H1 (cell line): ENCODE measurements at regions not wholly inside any gene's neighbourhood (a gene's known extent, or its start where the extent isn't known, plus 50 kb on each side); places are given as distances from the start of the nearest gene placed in this dataset.

Experiments used
- CTCF ChIA-PET: fragments of 300-600 bp; sonication (Branson Sonifier 250); formaldehyde crosslinking; loops from one replicate; lab custom pipeline; 2021; ENCODE audit not compliant: partially characterized antibody; lab: Charles Lee
- POLR2A ChIA-PET: fragments of 300-600 bp; sonication (Branson Sonifier 250); formaldehyde crosslinking; loops from one replicate; lab custom pipeline; 2021; ENCODE audit warnings: inconsistent platforms; ENCODE audit not compliant: partially characterized antibody; lab: Charles Lee
- DNase-seq, 2 experiments: peaks; one replicate each; pipeline versions ENCODE4 v3.0.0 to v3.0.0-alpha.2; 2010 to 2022; ENCODE audit warnings: low spot score in 2 of 2, low read depth in 1 of 2, mixed read lengths in 1 of 2
- FAIRE-seq: peaks from 2 replicates; lab custom pipeline; 2011; peaks lifted over from hg19 to GRCh38; lab: Jason Lieb, UNC
- H2AFZ ChIP-seq: 2 replicates; pipeline ENCODE4 v1.8.1; 2012; ENCODE audit warnings: low read length, inconsistent platforms
- H2AK5ac ChIP-seq: 2 replicates; pipeline ENCODE4 v1.6.1; 2013; ENCODE audit warnings: low read depth, low read length
- H2BK120ac ChIP-seq: replicated peaks from 2 replicates; pipeline ENCODE3; 2013; ENCODE audit warnings: low read depth, low read length, inconsistent platforms
- H2BK12ac ChIP-seq: 2 replicates; pipeline ENCODE4 v1.6.1; 2013; ENCODE audit warnings: low read depth, low read length
- H2BK15ac ChIP-seq: 2 replicates; pipeline ENCODE4 v1.6.1; 2013; ENCODE audit warnings: low read length
- H2BK20ac ChIP-seq: 2 replicates; pipeline ENCODE4 v1.6.1; 2013; ENCODE audit warnings: low read length
- H2BK5ac ChIP-seq: 2 replicates; pipeline ENCODE4 v1.6.1; 2013; ENCODE audit warnings: low read depth, low read length
- H3K14ac ChIP-seq: 2 replicates; pipeline ENCODE4 v1.6.1; 2013; ENCODE audit warnings: inconsistent platforms; ENCODE audit not compliant: insufficient read length
- H3K18ac ChIP-seq: 2 replicates; pipeline ENCODE4 v1.6.1; 2013; ENCODE audit warnings: low read length; ENCODE audit errors: extremely low read depth
- H3K23ac ChIP-seq: 2 replicates; pipeline ENCODE4 v1.6.1; 2013; ENCODE audit warnings: inconsistent platforms; ENCODE audit not compliant: insufficient read length
- H3K23me2 ChIP-seq: 2 replicates; pipeline ENCODE4 v1.6.1; 2013; ENCODE audit warnings: low read depth, low read length
- H3K27ac ChIP-seq: 2 replicates; pipeline ENCODE4 v1.6.1; 2011; ENCODE audit warnings: low read depth, low read length, inconsistent platforms
- H3K27me3 ChIP-seq, 4 experiments: replicated peaks in 1 of 4; 1 replicate in 1 of 4; 2 replicates in 3 of 4; pipeline versions ENCODE4 v1.6.1 to v1.8.1; 2011 to 2013; ENCODE audit warnings: low read length in 3 of 4, mild to moderate bottlenecking in 3 of 4, inconsistent platforms in 2 of 4, mixed read lengths in 2 of 4, moderate library complexity in 1 of 4; ENCODE audit not compliant: control insufficient read depth in 3 of 4, insufficient read depth in 3 of 4; ENCODE audit errors: extremely low read depth in 1 of 4
- H3K36me3 ChIP-seq, 4 experiments: 2 replicates each; pipeline versions ENCODE4 v1.6.1 to v1.8.1; 2011 to 2013; ENCODE audit warnings: mild to moderate bottlenecking in 4 of 4, low read length in 3 of 4, moderate library complexity in 2 of 4, control low read depth in 1 of 4, inconsistent platforms in 1 of 4; ENCODE audit not compliant: insufficient read depth in 4 of 4, control insufficient read depth in 2 of 4
- H3K4ac ChIP-seq: replicated peaks from 2 replicates; pipeline ENCODE3; 2013; ENCODE audit warnings: low read length, low read depth, mixed read lengths, inconsistent platforms; ENCODE audit not compliant: insufficient read length
- H3K4me1 ChIP-seq, 4 experiments: replicated peaks in 1 of 4; 1 replicate in 1 of 4; 2 replicates in 3 of 4; pipeline versions ENCODE4 v1.6.1 to v1.8.1; 2011 to 2013; ENCODE audit warnings: low read length in 3 of 4, inconsistent platforms in 2 of 4, mixed read lengths in 1 of 4; ENCODE audit not compliant: insufficient read depth in 4 of 4, control insufficient read depth in 3 of 4
- H3K4me2 ChIP-seq, 2 experiments: 2 replicates each; pipeline versions ENCODE4 v1.6.1 to v1.8.1; 2011 to 2013; ENCODE audit warnings: low read depth in 2 of 2, low read length in 2 of 2, control low read depth in 1 of 2, inconsistent platforms in 1 of 2, mild to moderate bottlenecking in 1 of 2; ENCODE audit not compliant: insufficient read depth in 1 of 2
- H3K4me3 ChIP-seq, 4 experiments: fragments of 200-600, 300-600 bp in 1 of 4; sonication (generic), shearing (Covaris generic), sonication (Bioruptor Twin) in 1 of 4; 2 replicates each; pipeline versions ENCODE4 v1.5.1 to v1.8.1; 2011 to 2016; ENCODE audit warnings: low read length in 4 of 4, low read depth in 3 of 4, control low read depth in 2 of 4, inconsistent platforms in 2 of 4, mild to moderate bottlenecking in 2 of 4, mixed read lengths in 1 of 4, moderate library complexity in 1 of 4; ENCODE audit not compliant: insufficient read depth in 2 of 4; ENCODE audit errors: extremely low read depth in 1 of 4
- H3K56ac ChIP-seq: replicated peaks from 2 replicates; pipeline ENCODE3; 2013; ENCODE audit warnings: low read depth, mild to moderate bottlenecking, mixed read lengths, low read length, inconsistent platforms; ENCODE audit not compliant: insufficient read length
- H3K79me1 ChIP-seq: 2 replicates; pipeline ENCODE4 v1.6.1; 2013; ENCODE audit warnings: low read depth, low read length, control low read depth
- H3K79me2 ChIP-seq, 2 experiments: 2 replicates each; pipeline versions ENCODE4 v1.6.1 to v1.8.1; 2012 to 2013; ENCODE audit warnings: low read length in 2 of 2, mild to moderate bottlenecking in 2 of 2, inconsistent platforms in 1 of 2; ENCODE audit not compliant: insufficient read depth in 2 of 2, control insufficient read depth in 1 of 2
- H3K9ac ChIP-seq, 4 experiments: replicated peaks in 1 of 4; 1 replicate in 1 of 4; 2 replicates in 3 of 4; pipeline versions ENCODE4 v1.6.1 to v1.8.1; 2011 to 2013; ENCODE audit warnings: low read depth in 3 of 4, low read length in 3 of 4, control low read depth in 2 of 4, mild to moderate bottlenecking in 2 of 4, moderate library complexity in 2 of 4, inconsistent platforms in 1 of 4; ENCODE audit errors: extremely low read depth in 1 of 4
- H3K9me3 ChIP-seq, 2 experiments: 2 replicates each; pipeline versions ENCODE4 v1.6.1 to v1.8.1; 2012 to 2013; ENCODE audit warnings: mild to moderate bottlenecking in 2 of 2, moderate library complexity in 2 of 2, control low read depth in 1 of 2, inconsistent platforms in 1 of 2, low read depth in 1 of 2, low read length in 1 of 2, mixed read lengths in 1 of 2; ENCODE audit not compliant: insufficient read depth in 2 of 2
- H4K20me1 ChIP-seq, 2 experiments: replicated peaks in 1 of 2; 2 replicates each; pipeline versions ENCODE3 to v1.8.1; 2011 to 2013; ENCODE audit warnings: inconsistent platforms in 2 of 2, low read length in 2 of 2, mild to moderate bottlenecking in 1 of 2; ENCODE audit not compliant: insufficient read depth in 2 of 2, control insufficient read depth in 1 of 2
- H4K5ac ChIP-seq: 2 replicates; pipeline ENCODE4 v1.6.1; 2013; ENCODE audit warnings: low read length, low read depth, mixed read lengths, inconsistent platforms; ENCODE audit not compliant: insufficient read length
- H4K8ac ChIP-seq: 2 replicates; pipeline ENCODE4 v1.8.0; 2013; ENCODE audit warnings: mild to moderate bottlenecking, moderate library complexity, low read length, inconsistent platforms; ENCODE audit not compliant: insufficient read depth; ENCODE audit errors: extremely low read depth
- H4K91ac ChIP-seq: replicated peaks from 2 replicates; pipeline ENCODE3; 2013; ENCODE audit warnings: low read length, mixed read lengths, inconsistent platforms; ENCODE audit not compliant: insufficient read length
- CHD1 ChIP-seq: IDR thresholded peaks from 2 replicates; pipeline ENCODE4 v1.6.1; 2012; ENCODE audit warnings: low read depth, low read length, improper control_type of control experiment
- CTCF ChIP-seq, 3 experiments: IDR thresholded peaks; 1 replicate in 2 of 3; 2 replicates in 1 of 3; pipeline versions ENCODE4 v1.5.1 to v1.6.1; 2011; ENCODE audit warnings: low read length in 3 of 3, mild to moderate bottlenecking in 3 of 3, inconsistent platforms in 2 of 3, low read depth in 1 of 3, moderate library complexity in 1 of 3; ENCODE audit not compliant: insufficient read depth in 1 of 3; ENCODE audit errors: control extremely low read depth in 1 of 3
- MAFK ChIP-seq: IDR thresholded peaks from 2 replicates; pipeline ENCODE4 v1.6.1; 2012; ENCODE audit warnings: low read depth, mild to moderate bottlenecking, improper control_type of control experiment, low read length
- POU5F1 ChIP-seq: IDR thresholded peaks from 2 replicates; pipeline ENCODE4 v1.6.1; 2011; ENCODE audit warnings: low read depth, mild to moderate bottlenecking, low read length, moderate library complexity
- RFX5 ChIP-seq: IDR thresholded peaks from 2 replicates; pipeline ENCODE4 v1.6.1; 2011; ENCODE audit warnings: low read depth, low read length, improper control_type of control experiment, borderline replicate concordance
- RNF2 ChIP-seq: fragments of 200-900, 300-1000 bp; sonication (generic); IDR thresholded peaks from 2 replicates; pipeline ENCODE4 v1.7.1; 2016; ENCODE audit warnings: borderline replicate concordance, low read depth, mild to moderate bottlenecking, antibody characterized with exemption, low read length; ENCODE audit not compliant: poor library complexity, severe bottlenecking; ENCODE audit errors: missing control alignments
- RXRA ChIP-seq: IDR thresholded peaks from 2 replicates; pipeline ENCODE4 v1.6.1; 2011; ENCODE audit warnings: low read depth, mild to moderate bottlenecking, low read length, moderate library complexity; ENCODE audit not compliant: insufficient read depth
- SAP30 ChIP-seq: fragments of 300-600 bp; sonication (generic); IDR thresholded peaks from 2 replicates; pipeline ENCODE4 v1.7.1; 2012; ENCODE audit warnings: low read length, moderate library complexity, mild to moderate bottlenecking, inconsistent platforms; ENCODE audit not compliant: insufficient read depth, insufficient replicate concordance
- SIN3A ChIP-seq, 2 experiments: IDR thresholded peaks in 1 of 2; conservative IDR thresholded peaks in 1 of 2; 2 replicates each; pipeline ENCODE4 v1.6.1; 2011 to 2012; ENCODE audit warnings: low read length in 2 of 2, improper control_type of control experiment in 1 of 2, low read depth in 1 of 2, mild to moderate bottlenecking in 1 of 2
- USF2 ChIP-seq: IDR thresholded peaks from 2 replicates; pipeline ENCODE4 v1.6.1; 2011; ENCODE audit warnings: low read length, improper control_type of control experiment
- WGBS, 2 experiments: shearing (Covaris generic) in 1 of 2; methylation state at CpG; one replicate each; pipeline versions ENCODE4 v1.1.6 to v1.1.7; 2013 to 2015; ENCODE audit warnings: low lambda C conversion rate in 2 of 2, mixed read lengths in 2 of 2, inconsistent platforms in 1 of 2, low coverage in 1 of 2, missing lambda C conversion rate in 1 of 2; ENCODE audit not compliant: insufficient replicate concordance in 2 of 2, insufficient coverage in 1 of 2, insufficient read length in 1 of 2; ENCODE audit errors: extremely low coverage in 1 of 2, missing lambda C conversion rate in 1 of 2; 5-methylcytosine and 5-hydroxymethylcytosine counted together

GRCh38 chr5:120236360-120236759 lies 227.7 kb upstream of the PRR16 start:
- no peak overlapping the region for H4K91ac ChIP-seq
- ChIA-PET POLR2A (no interaction called here), CTCF (interaction anchor here (0.6 kb wide), 1 partner anchor 48 kb away, joined by 3 read pairs; no protein-coding TSS in a partner anchor)
- no peak overlapping the region for H2BK15ac ChIP-seq
- no peak overlapping the region for H2AFZ ChIP-seq
- no peak overlapping the region for H2BK20ac ChIP-seq
- no peak overlapping the region for H2AK5ac ChIP-seq
- no peaks in the 10 kb centered on the region for H3K79me1 ChIP-seq
- no peaks in the 10 kb centered on the region for H4K20me1 ChIP-seq
- H3K36me3 ChIP-seq, result no peaks in the 10 kb centered on the region
- H3K18ac ChIP-seq, result no peak overlapping the region
- H3K4me1 ChIP-seq, result 0 out of 7 replicates have a peak, but pooled peaks cover 0 to 2% (median 0%) of the 10 kb centered on the region in 4 experiments
- H3K23ac ChIP-seq, result no peak overlapping the region
- H3K23me2 ChIP-seq, result no peaks in the 10 kb centered on the region
- no peak overlapping the region for H3K56ac ChIP-seq
- H3K9me3 ChIP-seq, result no peaks in the 10 kb centered on the region
- H2BK120ac ChIP-seq, result no peak overlapping the region
- WGBS, 2 experiments, result 96% methylated on average over 3 of the region's 3 CpGs; no CpG with 5 or more reads in 1 of the 2 experiments
- no peak overlapping the region for H3K4ac ChIP-seq
- H3K14ac ChIP-seq, result no peak overlapping the region
- H4K5ac ChIP-seq, result no peak overlapping the region
- no peak overlapping the region for H3K4me3 ChIP-seq
- no peak overlapping the region for H3K27ac ChIP-seq
- H2BK5ac ChIP-seq, result no peak overlapping the region
- H3K27me3 ChIP-seq, result no peaks in the 10 kb centered on the region
- H3K4me2 ChIP-seq, result no peak overlapping the region
- H3K9ac ChIP-seq, result no peak overlapping the region
- H3K79me2 ChIP-seq, result no peaks in the 10 kb centered on the region
- H2BK12ac ChIP-seq, result no peak overlapping the region
- DNase-seq, result no peak
- no peak for FAIRE-seq
- no peak overlapping the region for H4K8ac ChIP-seq
- TF ChIP-seq SIN3A (conservative IDR thresholded peaks at IDR 0.05 in 1 of 2, IDR thresholded peaks at IDR 0.05 in 1 of 2; ENCODE audit: low read depth in 1 of 2, low read length in 2 of 2) (no peak), RFX5 (no peak), RNF2 (no peak), MAFK (no peak), USF2 (no peak), CHD1 (no peak), SAP30 (no peak), RXRA (no peak), POU5F1 (no peak), CTCF (IDR thresholded peaks at IDR 0.05; ENCODE audit: control extremely low read depth in 1 of 3, insufficient read depth in 1 of 3, low read depth in 1 of 3, low read length in 3 of 3) (no peak)
